SK-N-SH (cell line): ENCODE measurements at regions not wholly inside any gene's neighbourhood (a gene's known extent, or its start where the extent isn't known, plus 50 kb on each side); places are given as distances from the start of the nearest gene placed in this dataset.

Source experiments
- EZH2phosphoT487 ChIP-seq: fragments of 200-600 bp; sonication (generic); IDR thresholded peaks from 2 replicates; pipeline ENCODE4 v1.6.1; 2017; ENCODE audit warnings: low read depth, mixed run types, mild to moderate bottlenecking, antibody characterized with exemption, moderate library complexity, borderline replicate concordance
- POLR2AphosphoS5 ChIP-seq: IDR thresholded peaks from 2 replicates; pipeline ENCODE4 v1.6.1; 2012; ENCODE audit warnings: low read depth, low read length
- RAD21 ChIP-seq: IDR thresholded peaks from 2 replicates; pipeline ENCODE4 v1.6.1; 2012; ENCODE audit warnings: mild to moderate bottlenecking, low read length
- TAF1 ChIP-seq: IDR thresholded peaks from 2 replicates; pipeline ENCODE4 v1.6.1; 2012; ENCODE audit warnings: low read depth, mild to moderate bottlenecking, low read length, moderate library complexity, borderline replicate concordance
- TCF12 ChIP-seq: IDR thresholded peaks from 2 replicates; pipeline ENCODE4 v1.4.0; 2012
- TF ChIP-seq, protein P1 (sequence below): fragments of 200-600 bp; sonication (generic); IDR thresholded peaks from 2 replicates; pipeline ENCODE4 v1.6.1; 2017; ENCODE audit warnings: antibody characterized with exemption, mild to moderate bottlenecking, moderate library complexity

DNA sequence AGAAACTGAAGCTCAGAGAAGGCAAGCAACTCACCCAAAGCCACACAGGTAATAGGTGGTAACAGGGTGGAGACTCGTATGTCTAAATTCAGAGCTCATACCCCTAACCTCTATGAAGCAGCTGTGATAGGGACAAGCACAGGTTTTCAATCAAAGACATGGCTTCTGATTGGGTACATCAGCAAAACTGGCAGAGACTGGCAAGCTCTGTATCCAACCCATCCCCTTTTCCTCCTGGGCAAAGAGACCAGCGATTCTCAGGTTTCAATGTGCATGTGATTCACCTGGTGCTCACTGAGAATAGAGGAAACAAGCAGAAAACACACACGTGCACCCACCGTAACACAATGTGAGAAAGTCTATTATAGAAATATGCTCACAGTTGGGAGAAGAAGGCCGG is 153.0 kb downstream of the SMIM20 start:
- TF ChIP-seq EZH2phosphoT487 = no peak
- TF ChIP-seq, protein P1, sequence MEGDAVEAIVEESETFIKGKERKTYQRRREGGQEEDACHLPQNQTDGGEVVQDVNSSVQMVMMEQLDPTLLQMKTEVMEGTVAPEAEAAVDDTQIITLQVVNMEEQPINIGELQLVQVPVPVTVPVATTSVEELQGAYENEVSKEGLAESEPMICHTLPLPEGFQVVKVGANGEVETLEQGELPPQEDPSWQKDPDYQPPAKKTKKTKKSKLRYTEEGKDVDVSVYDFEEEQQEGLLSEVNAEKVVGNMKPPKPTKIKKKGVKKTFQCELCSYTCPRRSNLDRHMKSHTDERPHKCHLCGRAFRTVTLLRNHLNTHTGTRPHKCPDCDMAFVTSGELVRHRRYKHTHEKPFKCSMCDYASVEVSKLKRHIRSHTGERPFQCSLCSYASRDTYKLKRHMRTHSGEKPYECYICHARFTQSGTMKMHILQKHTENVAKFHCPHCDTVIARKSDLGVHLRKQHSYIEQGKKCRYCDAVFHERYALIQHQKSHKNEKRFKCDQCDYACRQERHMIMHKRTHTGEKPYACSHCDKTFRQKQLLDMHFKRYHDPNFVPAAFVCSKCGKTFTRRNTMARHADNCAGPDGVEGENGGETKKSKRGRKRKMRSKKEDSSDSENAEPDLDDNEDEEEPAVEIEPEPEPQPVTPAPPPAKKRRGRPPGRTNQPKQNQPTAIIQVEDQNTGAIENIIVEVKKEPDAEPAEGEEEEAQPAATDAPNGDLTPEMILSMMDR = no peak
- no peak for TF ChIP-seq POLR2AphosphoS5
- TF ChIP-seq RAD21 = no peak
- TF ChIP-seq TCF12 = no peak
- TF ChIP-seq TAF1 = no peak
